A549 (cell line): ENCODE measurements at regions not wholly inside any gene's neighbourhood (a gene's known extent, or its start where the extent isn't known, plus 50 kb on each side); places are given as distances from the start of the nearest gene placed in this dataset.
"Not testable (repeated sequence)": the region's sequence is repeated elsewhere in the genome, so short reads cannot be mapped to it uniquely, and the experiment has no call there.

Experiments
- ATAC-seq, 2 experiments: fragments of 200-7000 bp in 1 of 2; fragments of >200 bp in 1 of 2; cut with Nextera tagmentation in 1 of 2; cut with Tn5 transposase in 1 of 2; 3 replicates each; pipeline versions ENCODE4 v1.8.0 to v1.9.1; 2018 to 2020; ENCODE audit warnings: mild to moderate bottlenecking in 1 of 2, moderate library complexity in 1 of 2
- CTCF ChIA-PET: fragments of 300-600 bp; sonication (Branson Sonifier 250); formaldehyde crosslinking; extraction: SDS; loops from one replicate; lab custom pipeline; 2021; ENCODE audit warnings: antibody characterized with exemption, inconsistent platforms; lab: Yijun Ruan, JAX
- POLR2A ChIA-PET: fragments of 350-600 bp; formaldehyde crosslinking; extraction: SDS; loops from one replicate; lab custom pipeline; 2021; ENCODE audit warnings: antibody characterized with exemption, inconsistent platforms; lab: Yijun Ruan, JAX
- DNase-seq, 2 experiments: peaks; one replicate each; pipeline versions ENCODE4 v3.0.0 to v3.0.0-alpha.2; 2011 to 2016; ENCODE audit warnings: low read depth in 1 of 2, low spot score in 1 of 2
- FAIRE-seq: peaks from 2 replicates; lab custom pipeline; 2011; peaks lifted over from hg19 to GRCh38; lab: Jason Lieb, UNC
- H3K27ac ChIP-seq, 2 experiments: fragments of >200 bp; sonication (Bioruptor Twin); formaldehyde crosslinking; 3 replicates each; pipeline ENCODE4 v1.5.1; 2016 to 2017
- H3K4me1 ChIP-seq: fragments of >200 bp; sonication (Bioruptor Twin); formaldehyde crosslinking; 3 replicates; pipeline ENCODE4 v1.6.1; 2016
- H3K4me2 ChIP-seq: fragments of >200 bp; sonication (Bioruptor Twin); formaldehyde crosslinking; 3 replicates; pipeline ENCODE4 v1.6.1; 2016
- H3K4me3 ChIP-seq: fragments of >200 bp; sonication (Bioruptor Twin); formaldehyde crosslinking; 3 replicates; pipeline ENCODE4 v1.5.1; 2016
- H3K9me3 ChIP-seq: fragments of >200 bp; sonication (Bioruptor Twin); formaldehyde crosslinking; 3 replicates; pipeline ENCODE4 v1.6.1; 2016
- CTCF ChIP-seq: fragments of >200 bp; sonication (Bioruptor Twin); formaldehyde crosslinking; IDR thresholded peaks from 3 replicates; pipeline ENCODE4 v1.5.1; 2016
- EP300 ChIP-seq, 2 experiments: fragments of >200 bp; sonication (Bioruptor Twin); formaldehyde crosslinking; IDR thresholded peaks; 2 replicates in 1 of 2; 3 replicates in 1 of 2; pipeline ENCODE4 v1.6.1; 2016 to 2017
- ESRRA ChIP-seq: fragments of 150-350 bp; IDR thresholded peaks from 2 replicates; pipeline ENCODE4 v1.6.1; 2014; ENCODE audit warnings: mild to moderate bottlenecking, low read length, borderline replicate concordance
- FOSL2 ChIP-seq, 2 experiments: fragments of 450-650 bp in 1 of 2; fragments of >200 bp in 1 of 2; sonication (Bioruptor Twin) in 1 of 2; formaldehyde crosslinking; IDR thresholded peaks; 2 replicates each; pipeline versions ENCODE4 v1.5.0 to v1.6.1; 2016 to 2020; ENCODE audit warnings: mild to moderate bottlenecking in 1 of 2, moderate library complexity in 1 of 2
- HOXB13 ChIP-seq: fragments of 250-450 bp; sonication (Bioruptor Pico); IDR thresholded peaks from 2 replicates; pipeline ENCODE4 v1.5.0; 2020; ENCODE audit warnings: low read depth, mild to moderate bottlenecking, moderate library complexity
- JUN ChIP-seq, 2 experiments: fragments of >200 bp; sonication (Bioruptor Twin); formaldehyde crosslinking; IDR thresholded peaks; 2 replicates in 1 of 2; 3 replicates in 1 of 2; pipeline ENCODE4 v1.6.1; 2016 to 2017
- KDM1A ChIP-seq: fragments of 200-600 bp; sonication (generic); IDR thresholded peaks from 2 replicates; pipeline ENCODE4 v1.6.1; 2016; ENCODE audit warnings: low read depth, mild to moderate bottlenecking
- KDM5A ChIP-seq: fragments of 200-600 bp; sonication (generic); IDR thresholded peaks from 2 replicates; pipeline ENCODE4 v1.6.1; 2016; ENCODE audit warnings: antibody characterized with exemption, mild to moderate bottlenecking
- MAZ ChIP-seq: fragments of 150-350 bp; IDR thresholded peaks from 2 replicates; pipeline ENCODE4 v1.6.1; 2014; ENCODE audit warnings: antibody characterized with exemption, low read depth, low read length, borderline replicate concordance
- PHF8 ChIP-seq: fragments of 200-600 bp; sonication (generic); IDR thresholded peaks from 2 replicates; pipeline ENCODE4 v1.6.1; 2016; ENCODE audit warnings: low read depth, mild to moderate bottlenecking, antibody characterized with exemption, moderate library complexity, borderline replicate concordance
- POLR2A ChIP-seq: IDR thresholded peaks from 2 replicates; pipeline ENCODE4 v1.6.1; 2012; ENCODE audit warnings: mild to moderate bottlenecking, low read length
- POLR2AphosphoS2 ChIP-seq: conservative IDR thresholded peaks from 2 replicates; pipeline ENCODE4 v1.6.1; 2012; ENCODE audit warnings: low read length, improper control_type of control experiment, inconsistent platforms
- RARB ChIP-seq: fragments of 250-450 bp; sonication (Bioruptor Pico); IDR thresholded peaks from 2 replicates; pipeline ENCODE4 v1.8.0; 2021; ENCODE audit warnings: mild to moderate bottlenecking, moderate library complexity
- RFX5 ChIP-seq: fragments of 450-650 bp; IDR thresholded peaks from 2 replicates; pipeline ENCODE4 v1.7.1; 2014; ENCODE audit warnings: antibody characterized with exemption, mild to moderate bottlenecking, moderate library complexity
- RNF2 ChIP-seq: fragments of 200-600 bp; sonication (generic); IDR thresholded peaks from 2 replicates; pipeline ENCODE4 v1.6.1; 2016; ENCODE audit warnings: low read depth, mild to moderate bottlenecking, antibody characterized with exemption, moderate library complexity, borderline replicate concordance
- ZC3H11A ChIP-seq: fragments of 450-650 bp; IDR thresholded peaks from 2 replicates; pipeline ENCODE4 v1.6.1; 2014; ENCODE audit warnings: antibody characterized with exemption, mild to moderate bottlenecking
- ZNF302 ChIP-seq: fragments of 250-450 bp; sonication (Bioruptor Pico); IDR thresholded peaks from 2 replicates; pipeline ENCODE4 v1.9.0; 2021; ENCODE audit warnings: inconsistent platforms, mild to moderate bottlenecking, moderate library complexity
- WGBS: methylation state at CpG from one replicate; pipeline ENCODE4 v1.1.6; 2017; ENCODE audit errors: missing lambda C conversion rate; 5-methylcytosine and 5-hydroxymethylcytosine counted together
- TF ChIP-seq, protein P1 (sequence below): IDR thresholded peaks from 2 replicates; pipeline ENCODE4 v1.6.1; 2012
- TF ChIP-seq, protein P2 (sequence below): fragments of 200-600 bp; sonication (generic); IDR thresholded peaks from 2 replicates; pipeline ENCODE4 v1.6.1; 2016; ENCODE audit warnings: antibody characterized with exemption, mild to moderate bottlenecking, moderate library complexity
- TF ChIP-seq, protein P3 (sequence below): IDR thresholded peaks from 2 replicates; pipeline ENCODE4 v1.6.1; 2012

- CTCF ChIA-PET, result no interaction called here
- no peak for FAIRE-seq
- WGBS, result 44% methylated on average over 2 of the region's 2 CpGs
Observed at GRCh38 chr6:4412077-4412476, 276.7 kb upstream of the ECI2 start.

DNA sequence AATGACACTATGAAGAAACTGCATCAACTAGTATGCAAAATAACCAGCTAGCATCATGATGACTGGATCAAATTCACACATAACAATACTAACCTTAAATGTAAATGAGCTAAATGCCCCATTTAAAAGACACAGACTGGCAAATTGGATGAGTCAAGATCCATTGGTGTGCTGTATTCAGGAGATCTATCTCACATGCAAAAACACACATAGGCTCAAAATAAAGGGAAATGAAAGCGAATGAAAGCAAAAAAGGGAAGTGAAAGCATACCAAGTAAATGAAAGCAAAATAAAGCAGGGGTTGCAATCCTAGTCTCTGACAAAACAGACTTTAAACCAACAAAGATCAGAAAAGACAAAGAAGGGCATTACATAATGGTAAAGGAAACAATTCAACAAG is 272.3 kb upstream of the ECI2 start:
- H3K4me2 ChIP-seq, H3K27ac ChIP-seq, ATAC-seq, FAIRE-seq, H3K4me1 ChIP-seq, H3K4me3 ChIP-seq, DNase-seq, H3K9me3 ChIP-seq, POLR2A ChIA-PET, CTCF ChIA-PET: not testable (repeated sequence)
- WGBS, result 96% methylated on average over 1 of the region's 1 CpG

More at GRCh38 chr6:4412077-4412476, 276.7 kb upstream of the ECI2 start:
- no peaks in the 10 kb centered on the region for H3K4me1 ChIP-seq
- no peaks in the 10 kb centered on the region for H3K9me3 ChIP-seq
- no peak for ATAC-seq
- POLR2A ChIA-PET, result no interaction called here
- TF ChIP-seq PHF8 (no peak), POLR2AphosphoS2 (no peak), KDM1A (no peak), RFX5 (no peak), JUN (IDR thresholded peaks at IDR 0.05) (no peak), FOSL2 (IDR thresholded peaks at IDR 0.05) (no peak), FOSL2 (CRISPR knock-in tag; IDR thresholded peaks at IDR 0.05) (no peak)
- H3K27ac ChIP-seq, result no peak overlapping the region
- H3K4me3 ChIP-seq, result no peak overlapping the region
- DNase-seq, result no peak
- H3K4me2 ChIP-seq, result no peak overlapping the region

DNA sequence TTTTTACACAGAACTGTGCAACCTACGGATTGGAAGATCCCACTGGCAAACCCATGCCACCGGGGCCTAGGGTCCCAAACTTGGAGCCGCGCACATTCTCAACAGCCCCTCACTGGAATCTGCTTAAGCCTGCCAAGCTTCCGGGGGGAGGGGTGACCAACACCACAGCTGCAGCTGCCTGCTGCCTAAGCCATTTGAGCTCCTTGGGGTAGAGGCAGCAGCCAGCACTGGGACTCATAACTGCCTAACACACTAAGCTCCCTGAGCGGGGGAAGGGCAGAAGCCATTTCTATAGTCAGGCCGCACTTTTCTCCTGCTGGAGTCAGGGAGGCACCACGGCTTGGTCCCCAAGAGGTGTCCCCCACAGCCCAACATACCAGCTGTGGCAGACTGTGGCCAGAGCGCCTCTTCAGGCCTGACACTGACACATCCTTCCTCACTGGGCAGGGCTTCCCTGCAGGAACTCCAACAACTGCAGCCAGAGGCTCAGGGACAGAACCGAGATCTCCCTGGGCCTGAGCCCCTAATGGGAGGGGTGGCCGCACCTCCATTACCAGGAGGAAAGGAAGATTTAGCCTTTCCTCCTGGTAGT is 270.3 kb upstream of the ECI2 start:
- ATAC-seq (no peak), FAIRE-seq (no peak), DNase-seq (no peak)
- ChIA-PET CTCF (no interaction called here), POLR2A (no interaction called here)
- no peaks in the 10 kb centered on the region for H3K9me3 ChIP-seq
- 94% methylated on average over 8 of the region's 11 CpGs for WGBS
- H3K4me1 ChIP-seq, result peaks cover 26% of the 10 kb centered on the region
- TF ChIP-seq KDM1A (no peak), RARB (CRISPR knock-in tag) (no peak), ESRRA (no peak), EP300 (IDR thresholded peaks at IDR 0.05) (no peak), POLR2A (no peak), RFX5 (no peak), KDM5A (no peak), RNF2 (no peak), ZC3H11A (no peak), MAZ (no peak), HOXB13 (CRISPR knock-in tag) (no peak), ZNF302 (no peak), CTCF (no peak)
- TF ChIP-seq, protein P1, sequence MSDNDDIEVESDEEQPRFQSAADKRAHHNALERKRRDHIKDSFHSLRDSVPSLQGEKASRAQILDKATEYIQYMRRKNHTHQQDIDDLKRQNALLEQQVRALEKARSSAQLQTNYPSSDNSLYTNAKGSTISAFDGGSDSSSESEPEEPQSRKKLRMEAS, result no peak
- TF ChIP-seq, protein P2, sequence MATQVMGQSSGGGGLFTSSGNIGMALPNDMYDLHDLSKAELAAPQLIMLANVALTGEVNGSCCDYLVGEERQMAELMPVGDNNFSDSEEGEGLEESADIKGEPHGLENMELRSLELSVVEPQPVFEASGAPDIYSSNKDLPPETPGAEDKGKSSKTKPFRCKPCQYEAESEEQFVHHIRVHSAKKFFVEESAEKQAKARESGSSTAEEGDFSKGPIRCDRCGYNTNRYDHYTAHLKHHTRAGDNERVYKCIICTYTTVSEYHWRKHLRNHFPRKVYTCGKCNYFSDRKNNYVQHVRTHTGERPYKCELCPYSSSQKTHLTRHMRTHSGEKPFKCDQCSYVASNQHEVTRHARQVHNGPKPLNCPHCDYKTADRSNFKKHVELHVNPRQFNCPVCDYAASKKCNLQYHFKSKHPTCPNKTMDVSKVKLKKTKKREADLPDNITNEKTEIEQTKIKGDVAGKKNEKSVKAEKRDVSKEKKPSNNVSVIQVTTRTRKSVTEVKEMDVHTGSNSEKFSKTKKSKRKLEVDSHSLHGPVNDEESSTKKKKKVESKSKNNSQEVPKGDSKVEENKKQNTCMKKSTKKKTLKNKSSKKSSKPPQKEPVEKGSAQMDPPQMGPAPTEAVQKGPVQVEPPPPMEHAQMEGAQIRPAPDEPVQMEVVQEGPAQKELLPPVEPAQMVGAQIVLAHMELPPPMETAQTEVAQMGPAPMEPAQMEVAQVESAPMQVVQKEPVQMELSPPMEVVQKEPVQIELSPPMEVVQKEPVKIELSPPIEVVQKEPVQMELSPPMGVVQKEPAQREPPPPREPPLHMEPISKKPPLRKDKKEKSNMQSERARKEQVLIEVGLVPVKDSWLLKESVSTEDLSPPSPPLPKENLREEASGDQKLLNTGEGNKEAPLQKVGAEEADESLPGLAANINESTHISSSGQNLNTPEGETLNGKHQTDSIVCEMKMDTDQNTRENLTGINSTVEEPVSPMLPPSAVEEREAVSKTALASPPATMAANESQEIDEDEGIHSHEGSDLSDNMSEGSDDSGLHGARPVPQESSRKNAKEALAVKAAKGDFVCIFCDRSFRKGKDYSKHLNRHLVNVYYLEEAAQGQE, result no peak
- TF ChIP-seq, protein P3, sequence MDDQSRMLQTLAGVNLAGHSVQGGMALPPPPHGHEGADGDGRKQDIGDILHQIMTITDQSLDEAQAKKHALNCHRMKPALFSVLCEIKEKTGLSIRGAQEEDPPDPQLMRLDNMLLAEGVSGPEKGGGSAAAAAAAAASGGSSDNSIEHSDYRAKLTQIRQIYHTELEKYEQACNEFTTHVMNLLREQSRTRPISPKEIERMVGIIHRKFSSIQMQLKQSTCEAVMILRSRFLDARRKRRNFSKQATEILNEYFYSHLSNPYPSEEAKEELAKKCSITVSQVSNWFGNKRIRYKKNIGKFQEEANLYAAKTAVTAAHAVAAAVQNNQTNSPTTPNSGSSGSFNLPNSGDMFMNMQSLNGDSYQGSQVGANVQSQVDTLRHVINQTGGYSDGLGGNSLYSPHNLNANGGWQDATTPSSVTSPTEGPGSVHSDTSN, result no peak
- H3K27ac ChIP-seq, result no peak overlapping the region
- H3K4me2 ChIP-seq, result no peak overlapping the region
- no peak overlapping the region for H3K4me3 ChIP-seq
